ENCODE measurements at regions not wholly inside any gene's neighbourhood (a gene's known extent, or its start where the extent isn't known, plus 50 kb on each side); places are given as distances from the start of the nearest gene placed in this dataset.

DNA sequence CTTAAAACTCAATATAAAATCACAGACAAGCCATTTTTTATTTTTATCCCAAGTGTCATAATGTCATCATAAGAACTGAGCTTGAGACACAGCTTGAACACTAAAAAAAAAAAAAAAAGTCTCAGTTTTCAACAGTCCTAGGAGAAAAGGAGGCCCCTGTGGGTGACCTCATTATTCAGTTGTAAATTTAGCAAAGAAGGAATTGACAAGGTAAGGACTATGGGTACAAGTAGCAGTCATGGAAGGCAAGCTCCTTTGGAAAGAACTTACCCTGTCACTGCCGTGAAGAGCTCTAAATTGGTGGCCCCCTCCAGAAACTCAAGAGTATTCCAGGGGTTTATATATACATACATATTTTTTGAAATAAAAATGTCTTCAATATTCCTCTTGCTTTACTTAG is 864.4 kb upstream of the KCND2 start:
- TF ChIP-seq EZH2 (IDR thresholded peaks at IDR 0.05) = no peak
- no peak for TF ChIP-seq POLR2AphosphoS5 (IDR thresholded peaks at IDR 0.05; ENCODE audit: borderline replicate concordance, low read depth, low read length)
- TF ChIP-seq FOXP2 (optimal IDR thresholded peaks at IDR 0.05; ENCODE audit: control extremely low read depth, extremely low read length, insufficient read depth) = no peak
